Activated CD4-positive, alpha-beta memory T cell treated with anti-CD3 and anti-CD28 coated beads, Interleukin-2, amount 10 ng/mL, durations not matched to agents 7 days and 5 days (primary cell): ENCODE measurements at regions not wholly inside any gene's neighbourhood (a gene's known extent, or its start where the extent isn't known, plus 50 kb on each side); places are given as distances from the start of the nearest gene placed in this dataset.

Experiments
- CTCF ChIA-PET: fragments of 350-600 bp; sonication (Branson Sonifier 250); formaldehyde crosslinking; loops from one replicate; lab custom pipeline; 2021; ENCODE audit warnings: antibody characterized with exemption, inconsistent platforms; lab: Charles Lee
- POLR2A ChIA-PET: fragments of 350-600 bp; sonication (Branson Sonifier 250); formaldehyde crosslinking; loops from one replicate; lab custom pipeline; 2021; ENCODE audit warnings: antibody characterized with exemption; lab: Charles Lee
- DNase-seq: peaks from one replicate; pipeline ENCODE4 v3.0.0-alpha.2; 2020
- H3K27ac Mint-ChIP-seq: one replicate; pipeline ENCODE4 v1.8.0; 2021; ENCODE audit warnings: mild to moderate bottlenecking, mixed read lengths
- H3K27me3 Mint-ChIP-seq: one replicate; pipeline ENCODE4 v1.8.0; 2021; ENCODE audit warnings: mixed read lengths
- H3K36me3 Mint-ChIP-seq: one replicate; pipeline ENCODE4 v1.8.0; 2021; ENCODE audit warnings: low read depth, mixed read lengths
- H3K4me1 Mint-ChIP-seq: one replicate; pipeline ENCODE4 v1.8.0; 2021; ENCODE audit warnings: mixed read lengths
- H3K4me3 Mint-ChIP-seq: one replicate; pipeline ENCODE4 v1.8.0; 2021; ENCODE audit warnings: mild to moderate bottlenecking, mixed read lengths
- H3K9me3 Mint-ChIP-seq: one replicate; pipeline ENCODE4 v1.8.0; 2021; ENCODE audit warnings: mixed read lengths

DNA sequence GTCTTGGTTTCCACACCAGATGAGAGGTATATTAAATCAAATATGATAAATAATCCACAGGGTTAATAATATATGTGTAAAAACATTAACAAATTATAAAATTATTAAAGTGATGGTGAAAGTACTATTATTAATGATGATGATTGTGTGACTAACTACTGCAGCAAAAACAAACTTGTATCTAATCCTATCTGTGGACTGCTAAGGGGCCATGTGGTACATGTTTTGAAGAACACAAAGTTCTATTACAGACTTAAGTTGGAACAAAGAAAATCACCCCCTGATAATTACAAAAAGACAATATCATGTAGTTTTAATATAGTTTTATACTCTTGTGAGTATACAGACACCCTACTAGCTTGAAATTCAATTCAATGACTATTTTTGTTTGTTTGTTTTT lies 504.2 kb upstream of the NBEA start:
- DNase-seq: no peak
- no peaks in the 10 kb centered on the region for H3K4me1 Mint-ChIP-seq
- H3K4me3 Mint-ChIP-seq: no peak overlapping the region
- no peaks in the 10 kb centered on the region for H3K9me3 Mint-ChIP-seq
- H3K36me3 Mint-ChIP-seq: no peaks in the 10 kb centered on the region
- no peak overlapping the region for H3K27ac Mint-ChIP-seq
- ChIA-PET POLR2A (no interaction called here), CTCF (no interaction called here)
- no peaks in the 10 kb centered on the region for H3K27me3 Mint-ChIP-seq

DNA sequence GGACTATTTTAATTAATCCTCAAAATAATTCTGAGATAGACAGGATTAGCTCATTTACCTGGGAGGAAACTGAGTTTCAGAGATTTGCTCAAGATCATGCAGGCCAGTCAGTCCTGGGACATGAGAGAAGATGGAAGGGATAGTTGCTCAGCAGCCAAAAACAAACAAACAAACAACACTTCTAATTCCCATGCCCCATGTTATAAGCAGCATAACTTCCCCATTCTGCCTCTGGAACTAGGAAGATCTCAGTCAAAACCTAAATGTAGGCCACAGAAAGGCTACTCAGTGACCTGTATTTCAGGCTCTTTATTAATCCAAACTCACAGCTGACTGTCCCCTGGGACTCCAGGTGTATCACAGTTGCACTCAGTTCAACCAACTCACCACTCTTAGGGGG lies 489.2 kb upstream of the NBEA start:
- no peak for DNase-seq
- H3K4me1 Mint-ChIP-seq: no peaks in the 10 kb centered on the region

DNA sequence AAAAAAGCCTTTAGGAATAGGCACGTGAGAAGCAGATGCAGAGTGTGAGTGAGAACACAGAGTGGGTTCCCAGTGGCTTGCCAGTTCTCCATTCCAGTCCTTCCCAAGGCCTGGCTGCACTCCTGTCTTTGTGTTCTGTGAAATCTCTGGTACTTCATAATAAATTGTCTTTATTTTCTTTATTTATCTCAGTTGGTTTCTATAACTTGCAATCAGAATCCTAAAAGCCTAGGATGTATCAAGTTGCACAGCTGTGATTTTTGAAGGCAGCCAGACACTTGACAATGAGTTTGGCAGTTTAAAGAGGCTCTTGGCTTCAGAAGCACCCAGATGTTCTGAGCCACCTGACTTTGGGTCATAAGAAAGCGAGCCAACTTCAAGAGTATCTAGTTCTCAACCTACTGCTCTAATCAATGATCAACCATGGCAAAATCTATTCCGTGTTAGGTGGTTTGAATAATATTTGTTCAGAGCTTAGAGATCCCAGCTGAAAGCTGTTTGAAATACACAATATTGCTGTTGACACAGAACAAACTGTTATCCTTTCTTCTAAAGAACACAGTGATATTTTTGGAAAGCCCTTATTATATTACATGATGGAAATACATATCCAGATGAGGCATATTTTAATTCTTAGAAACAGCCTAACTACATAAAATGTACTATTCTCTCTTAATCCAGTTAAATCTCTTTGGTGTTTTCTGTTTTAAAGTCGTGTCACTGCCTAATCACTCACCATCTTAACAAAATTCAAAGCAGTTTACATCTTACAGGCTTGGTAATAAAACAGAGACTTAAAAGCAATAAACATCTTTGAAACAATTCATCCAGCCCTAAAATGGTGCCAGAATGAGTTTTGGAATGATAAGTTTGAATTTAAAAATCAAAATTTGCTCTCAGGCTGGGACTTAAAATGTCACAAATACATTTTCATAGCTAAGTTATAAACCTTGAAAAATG lies 483.0 kb upstream of the NBEA start:
- H3K36me3 Mint-ChIP-seq: no peaks in the 10 kb centered on the region
- no peak overlapping the region for H3K27ac Mint-ChIP-seq
- H3K27me3 Mint-ChIP-seq: no peaks in the 10 kb centered on the region
- no peak overlapping the region for H3K4me3 Mint-ChIP-seq
- POLR2A ChIA-PET: no interaction called here
- no peak for DNase-seq
- peaks cover 6% of the 10 kb centered on the region for H3K9me3 Mint-ChIP-seq
- CTCF ChIA-PET: no interaction called here
- H3K4me1 Mint-ChIP-seq: no peaks in the 10 kb centered on the region

More for the DNA sequence above, 489.2 kb upstream of the NBEA start:
- ChIA-PET CTCF (no interaction called here), POLR2A (no interaction called here)
- no peaks in the 10 kb centered on the region for H3K27me3 Mint-ChIP-seq
- H3K9me3 Mint-ChIP-seq: peaks cover 6% of the 10 kb centered on the region
- H3K4me3 Mint-ChIP-seq: no peak overlapping the region
- no peaks in the 10 kb centered on the region for H3K36me3 Mint-ChIP-seq
- H3K27ac Mint-ChIP-seq: no peak overlapping the region

DNA sequence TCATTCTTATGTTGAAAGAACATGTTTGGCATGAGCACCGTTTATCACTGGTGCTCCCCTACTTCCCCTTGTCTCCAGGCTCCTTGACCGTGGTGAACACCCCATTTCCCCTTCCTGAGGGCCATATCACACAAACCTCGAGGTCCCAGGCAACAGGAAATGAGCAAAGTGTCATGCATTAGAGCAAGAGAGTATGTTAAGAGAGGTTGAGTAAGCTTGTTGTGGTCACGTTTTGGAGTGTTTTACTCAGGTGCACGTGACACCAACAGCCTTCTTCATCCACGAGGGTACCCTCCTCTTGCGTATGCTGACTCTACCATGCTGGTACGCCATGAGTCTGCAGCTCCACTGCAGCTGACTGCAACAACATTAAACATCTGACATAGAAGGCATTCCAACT lies 482.2 kb upstream of the NBEA start:
- Mint-ChIP-seq H3K27ac (no peak overlapping the region), H3K4me3 (no peak overlapping the region)
- POLR2A ChIA-PET: no interaction called here

DNA sequence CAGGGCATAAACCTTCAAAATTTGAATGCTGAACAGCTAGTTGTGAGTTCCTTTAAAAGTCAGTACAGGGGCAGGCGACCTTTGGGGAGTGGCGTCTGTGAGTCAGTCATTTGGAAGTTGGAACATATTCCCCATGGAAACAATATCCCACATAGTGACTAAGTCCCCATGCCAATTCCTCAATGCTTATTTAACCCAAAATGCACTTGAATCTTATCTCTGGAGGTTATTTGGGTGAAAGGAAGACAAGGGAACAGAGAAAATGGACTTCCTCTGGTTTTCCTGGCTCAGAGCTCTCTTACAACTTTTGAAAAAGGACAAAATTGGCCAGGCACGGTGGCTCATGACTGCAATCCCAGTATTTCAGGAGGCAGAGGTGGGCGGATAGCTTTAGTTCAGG lies 479.2 kb upstream of the NBEA start:
- CTCF ChIA-PET: no interaction called here
- H3K9me3 Mint-ChIP-seq: peaks cover 4% of the 10 kb centered on the region
- H3K4me3 Mint-ChIP-seq: no peak overlapping the region
- H3K36me3 Mint-ChIP-seq: no peaks in the 10 kb centered on the region
- POLR2A ChIA-PET: no interaction called here
- no peak for DNase-seq
- H3K27me3 Mint-ChIP-seq: no peaks in the 10 kb centered on the region
- no peak overlapping the region for H3K27ac Mint-ChIP-seq
- H3K4me1 Mint-ChIP-seq: no peaks in the 10 kb centered on the region

More for the DNA sequence above, 482.2 kb upstream of the NBEA start:
- H3K27me3 Mint-ChIP-seq: no peaks in the 10 kb centered on the region
- DNase-seq: no peak
- H3K4me1 Mint-ChIP-seq: no peaks in the 10 kb centered on the region
- no peaks in the 10 kb centered on the region for H3K36me3 Mint-ChIP-seq
- H3K9me3 Mint-ChIP-seq: peaks cover 4% of the 10 kb centered on the region
- CTCF ChIA-PET: no interaction called here

DNA sequence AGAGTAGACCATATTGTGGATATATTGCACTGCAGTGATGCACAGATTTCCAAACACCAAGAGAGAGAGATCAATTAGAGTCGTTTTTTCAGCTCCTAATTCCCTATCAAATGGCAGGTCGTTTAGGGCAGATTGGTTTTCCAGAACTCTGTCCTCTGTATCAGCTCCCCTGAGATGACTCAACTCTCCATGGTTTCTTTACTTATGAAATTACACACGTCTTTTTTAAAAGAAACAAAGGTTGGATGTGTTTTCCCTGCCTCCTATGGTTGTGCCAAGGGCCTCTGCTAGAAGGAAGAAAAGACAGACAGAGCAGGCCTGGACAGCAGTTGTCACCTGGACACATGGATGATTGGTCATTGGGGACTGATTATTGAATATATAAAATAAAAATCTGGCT lies 478.1 kb upstream of the NBEA start:
- ChIA-PET POLR2A (no interaction called here), CTCF (no interaction called here)
- H3K4me1 Mint-ChIP-seq: no peaks in the 10 kb centered on the region
- DNase-seq: no peak
- no peak overlapping the region for H3K4me3 Mint-ChIP-seq
- H3K27ac Mint-ChIP-seq: no peak overlapping the region
- H3K9me3 Mint-ChIP-seq: peaks cover 4% of the 10 kb centered on the region
- H3K36me3 Mint-ChIP-seq: no peaks in the 10 kb centered on the region
- H3K27me3 Mint-ChIP-seq: no peaks in the 10 kb centered on the region

DNA sequence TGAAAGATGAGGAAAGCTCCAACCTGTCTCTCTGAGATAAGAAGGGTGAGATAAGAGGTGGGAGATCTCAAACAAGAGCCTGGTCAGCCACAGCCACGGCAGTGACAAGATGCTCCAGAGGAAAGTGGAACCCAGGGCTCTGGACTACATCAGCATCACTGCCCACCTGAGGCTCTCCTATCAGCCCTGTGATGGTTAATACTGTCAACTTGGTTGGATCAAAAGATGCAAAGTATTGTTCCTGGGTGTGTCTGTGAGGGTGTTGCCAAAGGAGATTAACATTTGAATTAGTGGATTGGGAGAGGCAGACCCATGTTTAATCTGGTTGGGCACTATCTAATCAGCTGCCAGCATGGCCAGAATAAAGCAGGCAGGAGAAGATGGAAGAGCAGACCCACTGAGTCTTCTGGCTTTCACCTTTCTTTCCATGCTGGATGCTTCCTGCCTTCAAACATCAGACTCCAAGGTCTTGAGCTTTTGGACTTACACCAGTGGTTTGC lies 476.6 kb upstream of the NBEA start:
- Mint-ChIP-seq H3K27ac (no peak overlapping the region), H3K4me1 (no peaks in the 10 kb centered on the region), H3K9me3 (peaks cover 4% of the 10 kb centered on the region), H3K27me3 (no peaks in the 10 kb centered on the region), H3K36me3 (no peaks in the 10 kb centered on the region), H3K4me3 (no peak overlapping the region)
- POLR2A ChIA-PET: no interaction called here
- CTCF ChIA-PET: no interaction called here
- DNase-seq: no peak

DNA sequence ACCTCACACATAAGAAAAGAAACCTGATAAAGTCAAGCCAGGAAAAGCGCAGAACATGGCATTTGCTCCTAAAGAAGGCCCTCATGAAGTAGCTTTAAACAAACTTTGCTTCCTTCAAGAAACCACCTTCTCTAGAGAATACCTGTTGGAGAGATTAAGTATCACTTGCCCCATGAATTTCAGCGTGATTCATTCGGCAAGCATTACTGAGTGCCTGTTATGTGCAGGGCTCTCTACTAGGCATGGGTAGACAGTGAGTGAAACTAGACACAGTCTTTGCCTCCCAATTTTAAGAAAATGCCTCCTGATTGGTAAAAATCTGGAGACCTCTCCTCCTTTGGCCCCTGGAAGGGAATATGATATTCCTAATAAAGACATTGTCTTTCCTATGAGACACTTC lies 475.8 kb upstream of the NBEA start:
- H3K4me3 Mint-ChIP-seq: no peak overlapping the region
- no peak overlapping the region for H3K27ac Mint-ChIP-seq
- CTCF ChIA-PET: no interaction called here
- H3K27me3 Mint-ChIP-seq: no peaks in the 10 kb centered on the region
- DNase-seq: no peak
- H3K4me1 Mint-ChIP-seq: no peaks in the 10 kb centered on the region
- H3K36me3 Mint-ChIP-seq: no peaks in the 10 kb centered on the region
- POLR2A ChIA-PET: no interaction called here
- H3K9me3 Mint-ChIP-seq: peaks cover 4% of the 10 kb centered on the region

DNA sequence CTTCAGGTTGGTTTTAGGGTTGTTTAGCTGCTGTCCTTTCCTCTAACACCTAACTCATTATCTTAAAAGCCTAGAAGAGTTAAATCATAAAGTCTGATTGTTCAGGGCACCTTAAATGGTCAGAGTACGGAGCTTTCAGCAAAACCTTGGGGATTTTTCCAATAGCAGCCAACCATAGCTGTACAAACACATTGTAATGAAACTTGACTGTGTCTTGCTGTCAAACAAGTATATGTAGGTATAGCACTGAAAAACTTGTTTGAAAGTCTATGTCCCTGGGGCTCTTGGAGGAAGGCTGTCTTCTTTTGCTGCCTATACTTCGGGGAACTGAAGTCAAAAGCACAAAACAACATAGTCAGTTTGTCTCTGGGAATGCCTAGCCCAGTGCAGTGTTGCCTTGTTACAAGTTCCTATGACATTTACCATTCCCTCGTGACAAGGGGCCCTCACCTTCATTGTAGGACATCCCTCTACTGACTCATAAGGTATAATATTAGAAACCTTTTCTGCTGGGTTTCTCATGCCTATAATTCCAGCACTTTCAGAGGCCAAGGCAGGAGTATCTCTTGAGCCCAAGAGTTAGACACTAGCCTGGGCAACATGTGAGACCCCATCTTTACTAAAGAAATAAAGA lies 474.5 kb upstream of the NBEA start:
- ChIA-PET POLR2A (no interaction called here), CTCF (no interaction called here)
- Mint-ChIP-seq H3K27ac (no peak overlapping the region), H3K4me1 (no peaks in the 10 kb centered on the region), H3K9me3 (peaks cover 4% of the 10 kb centered on the region), H3K27me3 (no peaks in the 10 kb centered on the region), H3K4me3 (no peak overlapping the region), H3K36me3 (no peaks in the 10 kb centered on the region)
- no peak for DNase-seq

DNA sequence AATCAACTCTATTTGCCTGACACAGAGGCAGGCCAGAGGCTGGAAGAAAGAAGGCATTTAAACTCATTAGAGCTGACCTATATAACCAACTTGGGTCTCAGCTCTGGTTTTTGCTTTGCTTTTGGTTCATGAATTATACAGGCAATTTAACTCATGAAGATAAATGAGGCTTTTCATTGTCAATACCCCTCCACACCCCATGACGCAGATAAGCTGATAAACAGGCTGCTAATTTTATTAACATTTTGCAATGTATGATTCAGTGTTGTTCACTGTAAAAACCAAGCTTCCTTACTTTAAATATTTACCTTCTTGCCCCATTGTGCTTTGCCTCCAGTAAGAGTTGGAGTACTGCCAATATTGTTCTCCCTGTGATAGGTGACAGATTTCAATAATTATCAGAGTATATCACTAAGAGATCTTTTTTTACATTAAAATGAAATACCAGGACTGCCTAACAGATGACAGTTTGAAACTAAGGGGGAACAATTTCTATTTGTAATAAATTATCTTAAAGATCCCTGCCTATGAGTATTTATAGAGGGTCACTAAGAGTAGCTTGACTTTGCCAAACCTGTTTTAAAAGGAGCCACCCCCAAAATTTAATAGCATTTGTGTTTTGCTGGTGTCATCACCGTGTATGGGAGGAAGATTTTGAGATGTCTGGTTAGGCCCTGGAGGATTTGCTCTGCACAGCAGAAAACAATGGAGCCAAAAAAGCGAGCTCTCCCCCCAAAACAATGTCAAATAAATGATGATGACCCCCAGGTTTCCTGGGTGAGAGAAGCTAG lies 472.7 kb upstream of the NBEA start:
- H3K4me3 Mint-ChIP-seq: no peak overlapping the region
- no peaks in the 10 kb centered on the region for H3K36me3 Mint-ChIP-seq
- H3K9me3 Mint-ChIP-seq: peaks cover 4% of the 10 kb centered on the region
- CTCF ChIA-PET: no interaction called here
- no peaks in the 10 kb centered on the region for H3K27me3 Mint-ChIP-seq
- no peak for DNase-seq
- no peak overlapping the region for H3K27ac Mint-ChIP-seq
- H3K4me1 Mint-ChIP-seq: no peaks in the 10 kb centered on the region
- POLR2A ChIA-PET: no interaction called here

DNA sequence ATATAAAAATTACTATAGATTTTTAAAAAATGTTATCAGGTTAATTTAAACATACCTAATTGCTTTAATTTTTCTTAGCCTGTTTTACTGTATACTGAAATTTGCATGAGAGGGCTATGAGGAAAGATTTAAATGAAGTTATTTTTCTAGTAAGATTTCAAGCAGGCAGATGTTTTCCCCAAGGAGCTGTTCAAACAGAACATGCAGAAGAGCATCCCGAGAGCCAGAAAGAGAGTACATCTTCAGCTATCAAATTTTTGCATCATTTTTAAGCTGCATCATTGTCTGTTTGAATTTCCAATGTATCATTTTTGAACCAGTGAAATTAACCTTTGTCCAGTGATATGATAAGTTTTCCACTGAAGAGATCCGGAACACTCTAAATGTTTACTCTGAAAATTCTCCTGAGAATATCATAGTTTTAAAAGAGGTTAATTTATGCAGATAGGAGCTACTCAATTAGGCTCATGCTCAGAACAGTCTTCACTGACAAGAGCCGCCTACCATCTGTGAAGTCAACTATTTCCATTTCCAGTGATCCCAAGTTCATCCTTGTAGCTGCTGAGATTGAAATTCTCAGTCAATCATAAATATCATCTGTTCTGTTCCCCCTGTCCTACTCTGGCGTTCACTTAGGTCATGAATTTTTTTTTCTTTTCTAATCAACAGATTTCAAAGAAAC lies 467.7 kb upstream of the NBEA start:
- Mint-ChIP-seq H3K36me3 (no peaks in the 10 kb centered on the region), H3K4me1 (no peaks in the 10 kb centered on the region), H3K27ac (no peak overlapping the region), H3K9me3 (peaks cover 2% of the 10 kb centered on the region), H3K27me3 (no peaks in the 10 kb centered on the region), H3K4me3 (no peak overlapping the region)
- ChIA-PET CTCF (no interaction called here), POLR2A (no interaction called here)
- no peak for DNase-seq

DNA sequence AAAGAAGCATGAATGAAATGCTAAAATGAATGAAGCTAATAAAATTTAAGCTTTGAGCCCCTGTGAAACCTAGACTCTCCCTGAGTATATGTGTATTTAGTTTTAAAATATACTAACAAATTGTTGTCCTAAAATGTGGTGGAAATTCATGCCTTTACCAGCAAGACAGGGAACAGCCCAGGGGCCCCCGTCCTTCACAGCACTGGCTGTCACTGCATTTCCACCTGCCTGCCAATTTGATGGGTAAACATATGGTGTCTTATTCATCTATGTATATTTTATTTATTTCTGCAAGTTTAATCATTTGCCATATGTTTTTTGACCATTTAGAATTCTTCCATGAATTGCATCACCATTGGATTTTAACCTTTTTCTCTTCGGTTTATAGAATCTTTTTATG lies 463.7 kb upstream of the NBEA start:
- DNase-seq: no peak
- no peaks in the 10 kb centered on the region for H3K27me3 Mint-ChIP-seq
- no peaks in the 10 kb centered on the region for H3K36me3 Mint-ChIP-seq
- peaks cover 2% of the 10 kb centered on the region for H3K9me3 Mint-ChIP-seq
- ChIA-PET CTCF (no interaction called here), POLR2A (no interaction called here)
- no peak overlapping the region for H3K4me3 Mint-ChIP-seq
- H3K27ac Mint-ChIP-seq: no peak overlapping the region
- H3K4me1 Mint-ChIP-seq: no peaks in the 10 kb centered on the region

DNA sequence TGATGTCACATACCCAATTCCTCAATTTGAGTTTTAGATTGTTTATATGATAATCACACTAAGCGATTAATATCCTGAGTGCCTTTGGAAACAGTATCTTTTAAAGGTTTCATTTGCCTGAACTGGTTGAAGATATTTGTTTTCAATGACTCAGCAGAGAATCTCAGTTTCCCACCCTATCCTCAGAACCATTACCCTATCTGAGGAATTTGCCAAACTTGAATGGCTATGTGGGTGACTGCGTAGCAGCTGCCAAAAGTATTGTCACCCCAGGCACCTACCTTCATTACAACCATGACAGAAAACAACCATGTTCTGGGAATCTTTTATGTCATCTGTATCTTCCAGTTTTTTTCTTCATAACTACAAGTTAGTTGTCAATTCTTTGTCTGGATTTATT lies 440.1 kb upstream of the NBEA start:
- Mint-ChIP-seq H3K9me3 (peaks cover 6% of the 10 kb centered on the region), H3K36me3 (no peaks in the 10 kb centered on the region), H3K4me3 (no peak overlapping the region), H3K27ac (no peak overlapping the region), H3K27me3 (no peaks in the 10 kb centered on the region), H3K4me1 (no peaks in the 10 kb centered on the region)
- POLR2A ChIA-PET: no interaction called here
- DNase-seq: no peak
- CTCF ChIA-PET: no interaction called here
